GM19463 (cell line): ENCODE measurements at regions not wholly inside any gene's neighbourhood (a gene's known extent, or its start where the extent isn't known, plus 50 kb on each side); places are given as distances from the start of the nearest gene placed in this dataset.

Source experiments
- ATAC-seq: cut with Tn5 transposase; IDR thresholded peaks from one replicate; pipeline ENCODE4 v1.9.1; 2021; ENCODE audit warnings: mild to moderate bottlenecking, moderate library complexity; ENCODE audit not compliant: unreplicated experiment

DNA sequence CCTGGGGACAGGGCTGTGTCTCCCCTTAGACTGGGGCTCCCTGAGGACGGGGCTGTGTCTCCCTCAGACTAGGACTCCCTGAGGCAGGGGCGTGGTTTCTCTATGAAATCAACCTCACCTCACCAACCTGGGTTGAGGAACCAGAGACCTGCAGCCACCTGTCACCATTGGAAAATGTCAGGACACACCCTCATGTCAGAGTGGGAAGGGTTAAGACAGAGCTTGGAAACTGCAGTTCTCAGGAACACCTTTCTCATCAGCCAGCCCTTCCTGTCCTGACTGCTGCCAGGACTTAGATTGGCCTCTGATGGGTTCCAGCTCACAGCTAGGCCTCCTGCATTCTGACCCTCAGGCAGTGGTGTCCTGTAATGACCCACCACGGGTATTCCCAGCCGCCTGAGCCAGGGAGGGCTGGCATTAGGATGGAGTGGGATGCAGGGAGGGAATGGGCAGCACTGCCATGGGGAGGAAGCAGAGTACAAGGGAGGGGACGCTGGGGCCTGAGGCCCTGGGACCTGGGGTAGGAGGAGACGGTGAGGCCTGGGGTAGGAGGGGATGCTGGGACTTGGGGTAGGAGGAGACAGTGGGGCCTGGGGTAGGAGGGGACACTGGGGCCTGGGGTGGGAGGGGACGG lies 76.3 kb downstream of the MRPL14 start:
- no peak for ATAC-seq

DNA sequence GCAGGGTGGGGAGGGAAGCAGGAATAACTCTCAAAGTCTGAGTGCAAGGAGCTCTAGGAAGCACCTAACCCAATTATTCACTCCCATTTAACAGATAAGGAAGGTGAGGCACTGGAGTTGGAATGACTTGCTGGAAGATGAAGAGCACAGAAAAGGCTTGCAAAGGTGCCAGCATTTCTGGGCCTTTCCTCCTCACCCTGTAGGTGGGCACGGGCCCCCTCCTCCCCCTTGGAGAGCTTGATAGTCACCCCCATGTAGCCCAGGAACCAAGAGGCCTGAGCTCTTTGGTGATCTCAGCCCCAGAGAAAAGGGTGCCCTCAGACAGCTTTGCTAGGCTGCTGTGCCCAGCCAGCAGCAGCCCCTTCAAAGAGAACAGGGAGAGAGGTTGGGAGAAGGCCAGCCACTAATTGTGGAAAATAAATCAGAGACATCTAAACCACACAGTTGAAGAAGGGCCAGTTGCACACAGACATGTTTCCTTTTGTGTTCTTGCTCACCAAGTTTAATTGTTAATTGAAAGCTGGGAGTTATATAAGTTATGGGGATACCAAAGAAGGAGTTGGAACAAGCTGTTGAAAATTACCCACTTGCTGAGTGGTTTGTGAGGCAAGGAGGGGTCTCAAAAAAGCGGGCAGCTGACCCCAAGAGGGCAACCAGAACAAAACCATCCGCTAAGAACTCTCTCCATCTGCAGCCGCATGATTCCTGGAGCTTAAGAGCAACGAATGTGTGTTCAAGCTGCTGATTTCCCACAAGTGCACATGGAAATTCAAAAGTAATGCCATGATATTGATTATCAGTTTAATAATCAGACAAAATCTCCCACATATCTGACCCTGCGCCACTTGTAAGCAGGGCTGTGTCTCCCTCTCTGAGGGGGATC lies 77.0 kb downstream of the MRPL14 start:
- no peak for ATAC-seq

DNA sequence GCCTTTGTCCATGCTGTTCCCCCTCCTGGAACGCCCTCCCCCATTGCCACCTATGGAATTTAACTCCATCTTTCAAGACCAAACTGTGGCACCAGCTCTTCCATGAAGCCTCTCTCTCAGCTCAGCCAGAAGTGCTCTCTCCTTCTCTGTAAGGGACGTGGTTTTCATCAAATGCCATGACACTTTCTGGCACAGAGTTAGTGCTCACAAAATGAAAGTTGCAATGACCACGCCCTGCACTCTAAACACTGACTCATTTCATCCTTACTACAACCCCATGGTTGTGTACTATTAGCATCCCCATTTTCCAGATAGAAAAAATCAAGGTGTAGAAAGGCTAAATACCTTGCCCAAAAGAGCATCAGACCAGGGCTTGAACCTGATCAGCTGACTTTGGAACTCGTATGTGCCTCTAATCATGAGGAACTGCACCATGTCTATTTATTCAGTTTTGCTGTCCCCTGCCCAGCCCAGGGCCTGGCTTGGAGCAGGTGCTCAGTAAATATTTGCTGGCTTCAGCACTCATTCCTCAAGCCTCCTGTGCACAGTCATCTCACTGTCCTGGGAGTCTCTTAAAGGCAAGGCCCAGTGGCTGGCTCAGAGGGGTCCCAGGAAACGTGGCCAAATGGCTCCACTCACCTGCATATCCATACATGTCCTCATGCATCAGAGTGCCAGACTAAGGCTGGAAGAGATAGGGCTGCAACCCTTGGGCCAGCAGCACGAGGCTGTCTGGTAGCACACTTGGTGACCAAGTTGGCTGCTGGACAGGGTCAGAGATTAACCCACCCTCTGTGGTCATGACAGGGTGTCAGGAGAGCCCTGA lies 77.9 kb downstream of the MRPL14 start:
- peak; percentile 70 for ATAC-seq

DNA sequence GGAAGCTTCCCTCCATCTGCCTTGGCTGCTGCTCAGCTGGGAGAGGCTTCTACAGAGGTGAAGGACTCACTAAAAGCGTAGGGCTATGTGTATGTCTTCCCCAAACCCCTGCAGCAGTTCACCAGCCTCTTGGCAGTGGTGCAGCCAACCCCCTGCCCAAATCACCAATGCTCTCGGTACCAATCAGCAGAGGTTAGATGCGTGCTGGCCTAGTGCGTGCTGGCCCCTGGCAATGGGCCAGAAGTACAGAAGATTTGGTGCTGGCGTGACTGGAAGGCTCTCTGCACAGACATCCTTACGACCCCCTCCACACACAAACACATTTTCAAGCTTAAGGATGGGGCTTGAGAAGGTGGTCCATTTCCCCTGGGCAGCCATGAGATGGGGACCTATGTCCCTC lies 79.0 kb downstream of the MRPL14 start:
- ATAC-seq, result no peak

DNA sequence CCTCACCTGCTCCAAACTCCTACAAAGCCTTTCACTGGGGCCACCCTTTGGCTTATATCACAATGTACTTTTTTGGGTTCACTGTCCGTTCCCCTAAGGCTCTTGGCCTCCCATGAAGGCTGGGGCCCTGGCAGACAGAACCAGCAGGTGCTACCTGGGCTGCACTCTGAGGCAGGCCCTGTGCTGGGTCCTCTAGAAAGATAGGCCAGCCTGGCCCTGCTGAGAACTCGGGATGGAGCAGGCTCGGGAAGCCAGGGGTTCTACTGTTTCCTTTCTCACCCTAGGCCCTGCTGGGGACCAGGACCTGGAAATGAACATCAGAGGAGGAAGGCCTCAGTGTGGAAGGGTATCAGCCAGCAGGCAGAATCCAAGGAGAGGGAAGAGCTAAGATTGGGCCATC lies 79.5 kb downstream of the MRPL14 start:
- no peak for ATAC-seq

DNA sequence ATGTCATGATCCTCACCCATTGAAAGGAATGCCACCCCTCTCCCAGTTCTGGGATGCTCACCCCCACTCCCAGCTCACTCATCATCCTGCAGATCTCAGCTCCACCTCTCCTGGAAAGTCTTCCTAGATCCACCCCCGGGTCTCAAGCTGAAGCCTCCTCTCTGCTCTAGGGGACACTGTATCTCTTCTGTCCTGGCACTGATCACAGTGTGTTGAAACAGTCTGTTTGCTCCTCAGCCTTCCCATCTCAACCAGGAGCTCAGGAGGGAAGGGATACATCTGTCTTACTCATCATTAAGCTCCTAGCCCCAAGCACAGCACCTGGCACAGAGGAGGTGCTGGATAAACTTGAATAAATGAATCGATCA lies 80.1 kb downstream of the MRPL14 start:
- no peak for ATAC-seq

DNA sequence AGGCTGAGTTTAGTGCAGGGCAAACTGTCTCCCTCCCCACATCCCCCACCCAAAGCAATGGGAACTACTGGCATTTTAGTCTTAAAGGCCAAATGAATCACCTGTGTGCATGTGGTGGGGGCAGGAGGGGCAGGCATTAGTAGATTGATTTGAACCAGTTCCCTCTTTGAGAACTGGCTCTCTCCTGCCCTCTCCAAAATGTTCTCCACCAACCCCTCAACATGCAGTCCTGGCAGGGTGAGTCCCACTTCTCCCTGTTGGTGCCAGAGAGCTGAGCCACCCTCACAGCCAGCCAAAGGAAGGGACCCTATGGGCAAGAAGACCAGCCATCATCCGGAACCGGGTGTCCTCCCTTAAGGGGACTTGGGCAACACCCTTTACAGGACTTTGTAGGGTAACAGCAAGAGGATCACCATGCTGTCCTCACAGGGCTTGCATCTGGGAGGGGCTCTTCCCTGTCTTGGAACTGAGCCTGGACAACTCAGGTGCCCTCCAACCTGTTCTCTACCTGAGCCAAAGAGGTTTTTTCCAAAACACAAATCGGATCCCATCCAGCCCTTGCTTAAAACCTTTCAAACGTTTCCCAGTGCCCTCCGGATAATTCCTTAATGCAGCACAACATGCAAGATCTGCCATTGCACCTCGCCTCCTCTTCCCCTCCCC lies 80.6 kb downstream of the MRPL14 start:
- no peak for ATAC-seq

DNA sequence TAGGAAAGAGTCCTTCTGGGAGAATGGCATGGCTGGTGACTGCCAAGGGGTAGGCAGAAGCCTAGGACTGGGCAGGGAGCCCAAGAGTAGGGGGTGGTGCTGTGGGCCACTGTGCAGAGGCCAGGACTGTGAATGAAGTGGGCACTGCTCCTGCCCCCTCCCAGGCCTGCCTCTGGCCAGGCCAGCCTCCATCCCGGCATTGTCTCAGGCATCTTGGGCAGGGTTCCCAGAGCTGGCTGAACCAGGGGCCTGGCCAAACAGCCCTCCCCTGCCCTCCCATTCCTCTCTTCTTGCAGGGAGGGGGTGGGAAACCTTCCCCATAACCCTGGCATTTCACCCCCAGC lies 81.6 kb downstream of the MRPL14 start:
- ATAC-seq, result no peak

DNA sequence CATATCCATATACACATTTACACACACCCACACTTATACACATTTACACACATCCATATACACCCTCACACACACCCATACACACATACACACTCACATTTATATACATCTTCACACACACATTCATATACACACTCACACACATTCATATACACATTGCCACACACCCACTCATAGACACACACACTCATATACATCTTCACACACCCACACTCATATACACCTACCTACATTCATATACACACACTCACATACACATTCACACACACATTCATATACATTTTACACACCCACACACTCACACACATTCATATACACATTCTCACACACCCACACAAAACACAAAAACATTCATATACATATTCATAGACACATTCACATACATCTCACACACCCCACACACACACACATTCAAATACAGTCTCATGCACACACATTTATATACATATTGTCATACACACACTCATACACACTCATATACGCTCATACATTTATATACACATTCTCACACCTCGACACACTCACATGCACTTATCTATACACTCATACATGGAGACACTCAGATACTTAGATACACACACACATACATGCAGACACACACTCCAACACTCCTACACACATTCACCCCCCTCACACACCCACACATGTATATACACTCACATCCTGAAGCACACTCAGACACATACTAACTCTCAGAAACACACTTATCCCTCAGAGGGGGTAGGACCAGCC lies 82.1 kb downstream of the MRPL14 start:
- ATAC-seq, result no peak

DNA sequence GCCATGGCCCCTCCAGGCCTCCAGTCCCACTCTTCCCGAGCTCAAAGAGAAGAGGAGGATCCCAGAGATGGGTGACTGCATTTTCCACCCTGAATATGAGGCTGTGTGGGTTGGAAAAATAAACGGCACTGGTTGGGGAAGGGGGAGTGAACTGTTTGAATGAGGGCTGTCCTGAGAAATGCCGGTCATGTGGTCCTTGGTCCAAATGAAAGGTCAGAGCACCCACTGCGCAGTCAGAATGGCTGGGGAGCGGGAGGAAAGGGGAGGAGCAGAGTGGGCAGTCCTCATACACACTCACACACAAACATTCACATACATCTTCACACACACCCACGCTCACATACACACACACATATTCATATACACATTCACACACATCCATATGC lies 83.1 kb downstream of the MRPL14 start:
- no peak for ATAC-seq

DNA sequence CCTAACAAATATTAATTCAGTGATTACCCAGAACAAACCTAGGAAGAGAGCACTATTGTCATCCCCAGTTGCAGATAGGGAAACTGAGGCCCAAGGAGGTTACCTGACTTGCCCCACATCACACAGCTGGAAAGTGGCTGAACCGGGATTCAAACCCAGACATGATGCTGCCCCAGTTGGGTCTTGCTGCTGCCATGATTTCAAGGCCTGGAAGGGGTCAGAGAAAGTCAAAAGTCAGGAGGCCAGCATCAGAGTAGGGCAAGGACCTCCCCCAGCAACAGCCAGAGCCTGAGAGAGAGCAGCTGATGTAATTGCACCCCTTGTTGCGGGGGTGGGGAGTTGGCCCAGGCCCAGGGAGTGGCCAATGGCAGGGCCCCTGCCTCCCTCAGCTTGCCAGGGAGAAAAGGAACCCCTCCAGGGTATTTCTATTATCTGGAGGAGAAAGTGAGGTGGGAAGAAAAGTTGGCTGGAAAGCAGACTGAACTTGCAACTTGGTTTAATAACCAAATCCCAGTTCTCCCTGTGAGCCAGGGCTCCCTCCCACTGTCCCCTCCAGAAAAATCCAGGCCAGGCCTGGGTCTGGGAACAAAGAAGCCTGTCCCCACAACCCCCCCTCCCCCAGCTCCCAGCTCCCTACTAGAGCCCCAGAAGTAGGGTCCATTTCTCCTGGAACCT lies 83.6 kb downstream of the MRPL14 start:
- no peak for ATAC-seq

DNA sequence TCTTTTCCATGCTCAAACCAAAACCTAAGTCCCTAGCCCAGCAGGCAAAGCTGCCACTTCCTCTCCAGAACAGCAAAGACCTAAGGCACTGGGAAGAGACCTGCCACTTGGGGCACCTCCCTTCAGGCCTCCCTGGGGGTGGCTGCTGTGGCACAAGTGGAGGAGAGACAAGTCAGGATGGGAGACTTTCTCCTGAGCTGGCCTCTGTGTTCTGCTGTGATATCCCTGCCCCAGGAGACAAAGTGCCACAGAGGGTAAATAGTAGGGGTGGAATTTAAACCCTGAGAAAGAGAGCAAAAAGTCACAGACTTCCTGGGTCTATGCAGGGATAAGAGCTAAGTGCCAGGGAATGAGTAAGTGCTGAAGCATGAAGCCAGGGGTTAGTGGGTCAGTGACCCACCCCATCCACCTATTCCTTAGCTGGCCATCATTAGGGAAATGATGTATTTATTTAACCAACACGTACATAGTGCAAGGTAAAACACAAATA lies 84.2 kb downstream of the MRPL14 start:
- no peak for ATAC-seq

DNA sequence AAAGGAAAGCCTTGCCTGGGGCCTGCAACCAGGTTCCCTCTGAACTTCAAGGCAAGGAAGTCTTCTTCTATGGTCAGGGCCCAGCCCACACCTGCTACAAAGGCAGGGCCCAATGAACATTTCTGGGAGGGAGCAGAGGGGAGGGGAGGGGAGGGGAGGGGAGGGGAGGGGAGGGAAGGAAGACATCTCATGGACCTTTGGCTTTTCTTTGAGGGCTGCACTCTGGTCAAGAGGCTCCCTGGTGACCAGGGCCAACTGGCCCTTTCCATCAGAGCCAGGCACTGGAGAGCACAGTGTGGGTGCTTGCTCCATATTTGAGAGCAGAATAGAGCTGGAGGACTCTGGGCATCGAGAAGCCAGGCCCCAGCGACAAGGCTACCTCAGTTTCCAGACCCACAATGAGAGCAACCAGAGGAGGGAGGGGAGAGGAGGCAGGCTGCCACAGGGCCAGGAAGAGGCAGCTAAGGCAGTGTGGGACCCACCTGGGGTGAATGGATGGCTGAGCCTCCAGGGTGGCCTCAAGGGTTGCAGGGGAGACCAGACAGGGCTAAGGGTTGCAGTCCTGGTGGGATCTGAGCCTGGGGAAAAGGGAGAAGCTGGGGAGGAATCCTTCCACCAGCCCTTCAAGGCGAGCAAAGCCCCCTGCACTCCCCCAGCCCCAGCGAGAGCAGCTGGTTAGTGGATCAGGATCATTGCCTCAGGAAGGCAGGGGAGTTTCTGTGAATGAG lies 84.8 kb downstream of the MRPL14 start:
- ATAC-seq, result no peak

DNA sequence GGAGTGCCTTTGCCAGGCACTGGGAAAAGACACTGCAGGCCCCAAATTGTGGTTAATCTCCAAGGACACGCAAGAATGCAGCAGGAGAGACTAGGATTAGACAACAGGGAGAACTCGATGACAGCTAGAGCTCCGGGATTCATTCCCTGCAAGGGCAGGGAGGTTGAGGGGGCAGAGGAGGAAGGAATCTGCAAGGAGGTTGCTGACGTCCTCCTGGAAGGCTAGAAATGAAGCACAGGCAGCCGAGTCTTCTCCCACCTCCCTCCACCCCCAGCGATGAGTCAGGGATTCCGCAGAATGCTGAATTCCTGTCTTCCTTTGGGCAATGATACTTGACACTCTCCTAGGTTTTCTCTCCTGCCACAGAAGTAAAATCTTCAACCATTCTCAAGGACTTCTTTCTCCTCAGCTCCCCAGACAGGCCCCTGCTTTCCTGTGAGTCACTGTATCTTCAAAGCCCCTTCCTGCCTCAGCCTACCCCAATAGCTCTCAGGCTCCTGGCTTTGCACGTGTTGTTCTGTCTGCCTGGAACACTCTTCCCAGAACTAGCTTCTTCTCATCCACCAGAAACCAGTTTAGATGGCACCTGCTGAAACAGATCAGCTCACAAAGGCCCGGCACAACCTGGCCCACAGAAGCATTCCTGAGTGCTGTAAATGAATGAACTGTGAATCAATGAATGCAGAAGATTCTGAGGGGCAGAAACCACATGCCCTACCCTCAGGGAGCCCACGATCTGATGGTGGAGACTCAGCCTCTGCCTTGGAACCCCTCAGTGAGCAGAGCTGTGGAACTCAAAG lies 85.6 kb downstream of the MRPL14 start:
- ATAC-seq, result no peak

DNA sequence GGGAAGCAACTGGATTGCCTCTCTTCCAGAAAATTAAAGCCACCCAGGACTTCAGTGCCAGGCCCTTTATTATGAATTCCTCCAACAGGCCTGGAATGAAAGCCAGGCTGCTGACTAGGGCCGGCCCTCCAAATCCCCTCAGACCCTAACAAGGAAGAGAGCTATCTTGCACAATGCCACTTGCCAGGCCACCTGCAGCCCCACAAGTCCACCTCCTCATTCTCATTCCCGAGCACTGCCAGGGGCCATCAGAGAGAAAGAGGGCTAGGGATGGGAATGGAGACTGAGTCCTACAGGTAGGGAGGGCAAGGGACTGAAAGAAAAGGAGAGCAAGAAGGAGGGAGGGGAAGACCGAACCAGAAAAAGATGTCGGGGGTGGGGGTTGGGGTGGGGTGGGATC lies 86.5 kb downstream of the MRPL14 start:
- no peak for ATAC-seq

DNA sequence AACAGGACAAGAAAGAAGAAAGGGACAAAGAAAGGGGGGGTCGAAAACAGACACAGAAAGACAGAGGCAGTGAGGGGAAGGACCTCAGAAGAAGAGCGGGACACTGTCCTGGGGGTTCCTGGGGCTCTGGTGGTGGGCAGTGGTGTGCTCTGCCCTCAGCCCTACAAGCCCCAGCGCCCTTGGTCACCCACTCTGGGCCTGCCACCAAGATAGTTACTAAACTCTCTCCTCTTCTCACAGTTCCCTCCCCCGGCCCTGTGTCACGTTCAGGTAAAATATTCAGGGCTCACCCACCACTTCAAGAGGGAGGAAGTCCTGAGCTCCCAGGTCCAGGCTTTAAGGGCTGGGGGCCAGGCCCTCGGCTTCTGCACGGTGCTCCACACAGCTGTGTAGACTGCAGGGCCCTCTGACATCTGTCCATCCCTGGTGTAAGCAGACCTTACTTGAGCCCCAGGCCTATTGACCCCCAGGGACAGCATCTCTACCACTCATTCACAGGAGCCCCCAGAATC lies 87.4 kb downstream of the MRPL14 start:
- ATAC-seq, result no peak

DNA sequence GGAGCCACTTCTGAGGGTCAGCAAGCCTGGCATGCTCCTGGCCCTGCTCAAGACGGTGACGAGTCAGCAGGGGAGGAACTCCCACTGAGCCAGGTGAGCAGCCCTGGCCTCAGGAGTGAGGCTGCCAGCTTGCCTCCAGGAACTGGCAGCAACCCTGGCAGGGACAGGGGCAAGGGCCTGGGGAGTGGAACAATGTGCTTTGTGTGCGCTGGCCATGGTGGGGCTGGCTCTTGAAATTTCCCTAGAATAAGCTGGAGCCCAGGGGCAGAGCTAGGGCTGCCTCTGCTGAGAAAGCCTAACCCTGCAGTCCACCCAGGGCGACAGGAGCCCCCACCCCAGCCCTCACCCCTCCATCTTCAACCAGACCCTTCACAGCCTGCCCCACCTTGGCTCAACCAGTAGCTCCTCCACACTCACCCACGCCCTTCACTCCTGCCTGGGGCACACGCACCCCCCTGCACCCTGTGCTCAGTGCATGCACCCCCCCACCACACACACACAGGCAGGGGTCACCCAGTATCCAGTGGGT lies 88.0 kb downstream of the MRPL14 start:
- ATAC-seq, result no peak

DNA sequence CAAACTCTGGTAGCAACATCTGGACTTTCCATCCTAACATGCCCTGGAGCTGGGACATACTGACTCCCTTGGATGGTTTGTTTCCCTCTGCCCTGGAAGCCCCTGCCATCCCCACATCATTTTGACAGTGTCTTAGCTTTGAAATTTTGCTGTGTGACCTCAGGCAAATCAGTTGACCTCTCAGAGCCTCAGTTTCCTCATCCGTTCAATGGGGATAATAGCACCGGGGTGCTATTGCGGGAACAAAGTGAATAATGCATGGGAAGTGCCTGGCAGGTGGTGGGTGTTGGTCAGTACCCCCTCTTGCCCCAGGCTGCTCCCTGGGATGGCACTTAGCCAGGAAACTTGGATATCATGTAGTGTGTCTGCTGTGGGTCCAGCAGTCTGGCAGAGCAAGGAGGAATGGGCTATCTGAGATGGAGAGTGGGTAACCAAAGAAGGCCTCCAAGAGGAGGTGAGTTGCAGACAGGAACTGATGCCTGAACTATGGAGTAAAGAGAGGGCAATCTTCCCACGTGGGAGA lies 88.6 kb downstream of the MRPL14 start:
- no peak for ATAC-seq
